ENCODE measurements at regions not wholly inside any gene's neighbourhood (a gene's known extent, or its start where the extent isn't known, plus 50 kb on each side); places are given as distances from the start of the nearest gene placed in this dataset.

DNA sequence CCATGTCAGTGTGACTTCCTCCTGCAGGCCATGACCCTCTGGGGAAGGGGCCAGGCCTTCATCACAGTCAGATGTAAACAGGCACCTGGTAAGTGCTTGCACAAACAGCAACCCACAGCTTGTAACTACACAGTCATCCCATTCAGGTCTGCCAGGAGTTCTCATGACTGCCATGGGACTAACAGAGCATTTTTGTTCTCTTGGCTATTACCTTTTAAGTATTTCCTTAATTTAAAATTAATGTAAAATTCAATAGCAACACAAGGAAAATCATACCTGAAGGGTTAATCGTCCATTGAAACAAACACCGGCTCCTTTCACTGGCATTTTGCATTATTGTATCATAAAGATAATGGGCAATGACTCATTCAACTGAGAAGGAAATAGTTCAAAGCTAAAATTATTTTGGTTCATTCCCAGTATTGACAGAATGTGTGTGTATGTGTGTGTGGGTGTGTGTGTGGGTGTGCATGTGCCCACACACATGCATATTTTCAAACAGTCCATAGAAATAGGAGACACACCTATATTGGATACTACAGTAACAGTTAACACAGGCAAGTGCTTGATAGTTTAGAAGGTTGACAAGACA is 307.9 kb downstream of the WDR11 start:
- TF ChIP-seq, protein P1, sequence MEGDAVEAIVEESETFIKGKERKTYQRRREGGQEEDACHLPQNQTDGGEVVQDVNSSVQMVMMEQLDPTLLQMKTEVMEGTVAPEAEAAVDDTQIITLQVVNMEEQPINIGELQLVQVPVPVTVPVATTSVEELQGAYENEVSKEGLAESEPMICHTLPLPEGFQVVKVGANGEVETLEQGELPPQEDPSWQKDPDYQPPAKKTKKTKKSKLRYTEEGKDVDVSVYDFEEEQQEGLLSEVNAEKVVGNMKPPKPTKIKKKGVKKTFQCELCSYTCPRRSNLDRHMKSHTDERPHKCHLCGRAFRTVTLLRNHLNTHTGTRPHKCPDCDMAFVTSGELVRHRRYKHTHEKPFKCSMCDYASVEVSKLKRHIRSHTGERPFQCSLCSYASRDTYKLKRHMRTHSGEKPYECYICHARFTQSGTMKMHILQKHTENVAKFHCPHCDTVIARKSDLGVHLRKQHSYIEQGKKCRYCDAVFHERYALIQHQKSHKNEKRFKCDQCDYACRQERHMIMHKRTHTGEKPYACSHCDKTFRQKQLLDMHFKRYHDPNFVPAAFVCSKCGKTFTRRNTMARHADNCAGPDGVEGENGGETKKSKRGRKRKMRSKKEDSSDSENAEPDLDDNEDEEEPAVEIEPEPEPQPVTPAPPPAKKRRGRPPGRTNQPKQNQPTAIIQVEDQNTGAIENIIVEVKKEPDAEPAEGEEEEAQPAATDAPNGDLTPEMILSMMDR (IDR thresholded peaks at IDR 0.05; ENCODE audit: low read length, missing control alignments): no peak
- no peak overlapping the region for H3K4me3 ChIP-seq (replicated peaks; ENCODE audit: low read depth, low read length)
- no peak for DNase-seq (ENCODE audit: low read depth)

DNA sequence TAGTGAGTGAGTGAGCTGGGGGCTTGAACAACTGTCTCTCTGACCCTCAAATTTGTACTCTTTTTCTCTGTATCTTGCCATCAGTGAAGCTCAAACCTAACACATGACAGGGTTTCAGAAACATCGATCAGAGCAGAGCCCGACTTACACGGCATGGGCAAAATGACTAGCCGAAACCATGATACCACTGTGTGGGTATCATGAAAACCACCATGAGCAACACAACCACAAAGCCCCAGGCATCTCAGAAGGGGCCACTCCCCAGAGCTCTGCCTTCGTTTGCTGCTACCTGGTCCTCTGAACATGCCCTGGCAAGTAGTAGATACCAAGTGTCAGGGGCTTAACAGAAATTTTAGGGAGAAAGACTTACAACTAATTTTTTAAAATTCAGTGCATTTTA is 308.5 kb downstream of the WDR11 start:
- TF ChIP-seq, protein P1 (IDR thresholded peaks at IDR 0.05; ENCODE audit: low read length, missing control alignments): no peak
- no peak for DNase-seq (ENCODE audit: low read depth)
- no peak overlapping the region for H3K4me3 ChIP-seq (replicated peaks; ENCODE audit: low read depth, low read length)

DNA sequence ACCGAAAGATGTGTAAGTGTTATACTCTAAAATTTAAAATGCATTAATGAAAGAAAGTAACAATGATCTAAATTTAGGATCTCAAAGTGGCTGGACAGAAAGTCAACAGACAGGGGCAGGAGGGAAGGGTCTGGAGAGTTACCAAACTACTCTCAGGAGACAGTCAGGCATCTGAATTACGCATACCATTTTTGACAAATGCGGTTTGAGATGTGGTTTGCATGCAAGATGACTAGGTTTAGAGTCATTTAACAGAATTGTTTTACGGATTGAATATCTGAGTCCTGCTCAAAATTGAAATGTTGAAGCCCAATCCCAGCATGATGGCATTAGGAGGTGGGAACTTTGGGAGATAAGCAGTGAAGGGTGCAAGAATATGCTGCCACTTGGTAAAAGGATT is 314.1 kb downstream of the WDR11 start:
- TF ChIP-seq, protein P1 (IDR thresholded peaks at IDR 0.05; ENCODE audit: low read length, missing control alignments): no peak
- H3K4me3 ChIP-seq (replicated peaks; ENCODE audit: low read depth, low read length): no peak overlapping the region
- DNase-seq (ENCODE audit: low read depth): no peak

DNA sequence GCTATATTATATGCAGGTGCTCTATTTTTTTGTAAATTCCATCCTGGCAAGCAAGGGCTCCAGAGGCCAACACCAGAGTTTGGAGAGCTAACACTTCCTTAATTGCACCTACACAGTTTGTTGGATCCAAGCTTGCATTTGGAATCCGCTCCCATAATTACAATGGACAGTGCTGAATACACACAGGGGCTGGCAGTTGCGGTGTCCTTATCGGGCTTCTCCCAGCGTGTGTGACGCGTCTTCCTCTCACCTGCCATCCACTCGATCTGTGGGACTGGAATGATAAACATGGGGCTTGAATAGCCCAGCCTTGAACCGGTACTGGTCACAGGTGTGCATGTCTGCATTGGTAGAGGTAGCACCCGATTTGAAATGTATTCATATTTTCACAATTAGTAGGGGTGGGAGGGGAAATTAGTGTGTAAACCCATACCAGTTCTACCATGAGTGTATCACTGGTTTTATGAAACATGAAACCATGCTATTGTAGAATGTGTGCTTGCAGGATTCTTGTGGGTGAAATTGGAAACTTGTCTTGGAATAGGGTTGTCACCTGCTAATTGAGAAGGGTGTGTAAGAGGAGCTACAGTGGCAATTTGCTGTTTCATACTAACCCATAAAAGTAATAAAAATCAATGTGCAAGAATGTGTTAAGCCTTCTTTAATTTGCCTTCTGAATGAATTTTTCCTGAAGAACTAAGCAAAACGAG is 316.5 kb downstream of the WDR11 start:
- no peak for DNase-seq (ENCODE audit: low read depth)
- TF ChIP-seq, protein P1 (IDR thresholded peaks at IDR 0.05; ENCODE audit: low read length, missing control alignments): no peak
- H3K4me3 ChIP-seq (replicated peaks; ENCODE audit: low read depth, low read length): no peak overlapping the region

DNA sequence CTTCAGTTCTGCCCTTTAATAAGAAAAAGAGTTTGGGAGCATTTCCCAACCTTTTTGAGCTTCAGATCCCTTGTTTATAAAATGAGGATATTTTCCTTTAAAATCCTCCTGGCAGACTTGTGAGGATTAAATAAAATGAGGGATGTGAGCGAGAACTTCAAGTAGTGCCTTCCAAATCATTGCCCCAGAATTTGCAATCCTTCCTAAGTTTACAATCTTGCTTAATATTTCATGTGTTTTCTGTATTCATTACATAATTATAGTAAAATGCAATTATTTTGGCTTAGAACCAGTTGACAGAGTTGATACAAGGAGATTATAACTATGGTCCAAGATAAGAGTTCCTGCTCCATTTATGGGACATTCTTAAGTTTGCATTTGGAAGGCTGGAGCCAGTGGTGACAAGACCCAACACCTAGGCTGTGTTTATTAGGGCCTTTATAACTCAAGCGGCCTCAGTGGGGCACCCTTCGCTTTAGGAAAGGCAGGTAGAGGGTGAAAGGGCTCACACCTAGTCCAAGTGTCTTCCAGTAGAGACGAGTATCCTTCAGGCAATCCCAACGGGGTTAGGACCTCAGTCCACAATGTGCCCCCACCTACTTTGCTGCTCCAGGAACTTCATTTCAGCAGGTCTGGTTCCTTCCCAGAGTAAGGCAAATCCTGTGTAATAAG is 317.5 kb downstream of the WDR11 start:
- no peak overlapping the region for H3K4me3 ChIP-seq (replicated peaks; ENCODE audit: low read depth, low read length)
- TF ChIP-seq, protein P1 (IDR thresholded peaks at IDR 0.05; ENCODE audit: low read length, missing control alignments): no peak
- DNase-seq (ENCODE audit: low read depth): no peak

DNA sequence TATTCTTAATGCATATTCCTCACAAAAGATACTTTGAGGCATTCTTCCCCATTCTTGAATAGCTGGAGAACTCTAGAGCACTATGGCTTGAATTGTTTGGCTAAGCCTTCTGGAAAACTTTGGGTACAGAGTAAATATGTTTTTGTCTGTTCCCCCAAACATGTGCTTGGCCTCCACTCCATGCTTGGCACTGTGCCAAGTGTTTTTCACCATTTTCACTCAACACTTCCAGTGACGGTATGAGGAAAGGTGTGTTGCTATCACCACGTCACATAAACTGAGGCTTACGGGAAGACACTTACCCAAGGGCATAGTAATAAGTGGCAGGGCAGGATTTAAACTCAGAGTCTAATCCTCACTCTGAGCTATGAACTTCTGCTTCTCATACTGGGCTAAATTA is 318.2 kb downstream of the WDR11 start:
- no peak for DNase-seq (ENCODE audit: low read depth)
- TF ChIP-seq, protein P1 (IDR thresholded peaks at IDR 0.05; ENCODE audit: low read length, missing control alignments): no peak
- H3K4me3 ChIP-seq (replicated peaks; ENCODE audit: low read depth, low read length): no peak overlapping the region
